Fibroblast of the conjunctiva (primary cell): ENCODE measurements at regions not wholly inside any gene's neighbourhood (a gene's known extent, or its start where the extent isn't known, plus 50 kb on each side); places are given as distances from the start of the nearest gene placed in this dataset.

Experiments used
- DNase-seq: peaks from one replicate; pipeline ENCODE4 v3.0.0-alpha.2; 2010; ENCODE audit warnings: low read depth

- DNase-seq = no peak
Observed at GRCh38 chr4:19905024-19905423, 346.7 kb upstream of the SLIT2 start.

- DNase-seq = no peak
Observed at GRCh38 chr4:19888587-19888986, 363.1 kb upstream of the SLIT2 start.

GRCh38 chr4:19883841-19884240 lies 367.9 kb upstream of the SLIT2 start:
- no peak for DNase-seq

GRCh38 chr4:19880206-19880605 lies 371.5 kb upstream of the SLIT2 start:
- no peak for DNase-seq

GRCh38 chr4:19879330-19879729 lies 372.4 kb upstream of the SLIT2 start:
- no peak for DNase-seq

- no peak for DNase-seq
Observed at GRCh38 chr4:19857991-19858390, 393.7 kb upstream of the SLIT2 start.

GRCh38 chr4:19857380-19857779 lies 394.3 kb upstream of the SLIT2 start:
- DNase-seq = no peak

- DNase-seq = peak; percentile 20
Observed at GRCh38 chr4:19850909-19851308, 400.8 kb upstream of the SLIT2 start.

GRCh38 chr4:19844446-19844845 lies 407.3 kb upstream of the SLIT2 start:
- DNase-seq = no peak

GRCh38 chr4:19842471-19842870 lies 409.2 kb upstream of the SLIT2 start:
- no peak for DNase-seq

- no peak for DNase-seq
Observed at GRCh38 chr4:19838858-19839257, 412.8 kb upstream of the SLIT2 start.

- DNase-seq = no peak
Observed at GRCh38 chr4:19835429-19835828, 416.3 kb upstream of the SLIT2 start.

- no peak for DNase-seq
Observed at GRCh38 chr4:19832411-19832810, 419.3 kb upstream of the SLIT2 start.

GRCh38 chr4:19831644-19832285 lies 419.9 kb upstream of the SLIT2 start:
- DNase-seq = no peak

- DNase-seq = no peak
Observed at GRCh38 chr4:19829101-19829500, 422.6 kb upstream of the SLIT2 start.

GRCh38 chr4:19823781-19824180 lies 427.9 kb upstream of the SLIT2 start:
- DNase-seq = no peak

- no peak for DNase-seq
Observed at GRCh38 chr4:19819737-19820136, 432.0 kb upstream of the SLIT2 start.

- no peak for DNase-seq
Observed at GRCh38 chr4:19809989-19810388, 441.7 kb upstream of the SLIT2 start.

- DNase-seq = peak; percentile 36
Observed at GRCh38 chr4:19807505-19807904, 444.2 kb upstream of the SLIT2 start.

GRCh38 chr4:19806865-19807264 lies 444.8 kb upstream of the SLIT2 start:
- no peak for DNase-seq

GRCh38 chr4:19803406-19803805 lies 448.3 kb upstream of the SLIT2 start:
- no peak for DNase-seq

GRCh38 chr4:19793831-19794230 lies 457.9 kb upstream of the SLIT2 start:
- no peak for DNase-seq

- no peak for DNase-seq
Observed at GRCh38 chr4:19791422-19792123, 460.1 kb upstream of the SLIT2 start.

- DNase-seq = no peak
Observed at GRCh38 chr4:19786616-19787015, 465.1 kb upstream of the SLIT2 start.
